NCI-H526 treated with DMSO at 0.1 percent for 48 hours (cell line): ENCODE measurements at regions not wholly inside any gene's neighbourhood (a gene's known extent, or its start where the extent isn't known, plus 50 kb on each side); places are given as distances from the start of the nearest gene placed in this dataset.

ENCODE experiments used
- DNase-seq: peaks from one replicate; lab custom pipeline; 2025; lab: John Stamatoyannopoulos, UW

- DNase-seq: no peak
Observed at GRCh38 chr22:47250995-47251765, 488.7 kb downstream of the TBC1D22A start.

GRCh38 chr22:47249370-47249928 is 487.0 kb downstream of the TBC1D22A start:
- DNase-seq: no peak

GRCh38 chr22:47248925-47249324 is 486.5 kb downstream of the TBC1D22A start:
- no peak for DNase-seq

GRCh38 chr22:47247579-47248240 is 485.3 kb downstream of the TBC1D22A start:
- no peak for DNase-seq

- no peak for DNase-seq
Observed at GRCh38 chr22:47245786-47246185, 483.3 kb downstream of the TBC1D22A start.

- DNase-seq: no peak
Observed at GRCh38 chr22:47245286-47245685, 482.8 kb downstream of the TBC1D22A start.

GRCh38 chr22:47240116-47240515 is 477.7 kb downstream of the TBC1D22A start:
- DNase-seq: no peak

GRCh38 chr22:47239474-47239860 is 477.0 kb downstream of the TBC1D22A start:
- no peak for DNase-seq

- DNase-seq: no peak
Observed at GRCh38 chr22:47238690-47239473, 476.4 kb downstream of the TBC1D22A start.

GRCh38 chr22:47237890-47238480 is 475.5 kb downstream of the TBC1D22A start:
- no peak for DNase-seq

GRCh38 chr22:47236718-47237117 is 474.3 kb downstream of the TBC1D22A start:
- no peak for DNase-seq

GRCh38 chr22:47236161-47236560 is 473.7 kb downstream of the TBC1D22A start:
- DNase-seq: no peak

GRCh38 chr22:47233316-47234243 is 471.1 kb downstream of the TBC1D22A start:
- no peak for DNase-seq

- DNase-seq: no peak
Observed at GRCh38 chr22:47232753-47233152, 470.3 kb downstream of the TBC1D22A start.

GRCh38 chr22:47232197-47232596 is 469.7 kb downstream of the TBC1D22A start:
- DNase-seq: no peak

GRCh38 chr22:47231759-47232158 is 469.3 kb downstream of the TBC1D22A start:
- DNase-seq: no peak

- DNase-seq: no peak
Observed at GRCh38 chr22:47230741-47231140, 468.3 kb downstream of the TBC1D22A start.

GRCh38 chr22:47230251-47230650 is 467.8 kb downstream of the TBC1D22A start:
- DNase-seq: no peak

- no peak for DNase-seq
Observed at GRCh38 chr22:47228767-47229166, 466.3 kb downstream of the TBC1D22A start.

GRCh38 chr22:47225931-47226633 is 463.6 kb downstream of the TBC1D22A start:
- no peak for DNase-seq
